A673 (cell line): ENCODE measurements at regions not wholly inside any gene's neighbourhood (a gene's known extent, or its start where the extent isn't known, plus 50 kb on each side); places are given as distances from the start of the nearest gene placed in this dataset.

Source experiments
- CTCF ChIP-seq: fragments of 300-800, 200-600 bp; sonication (generic); conservative IDR thresholded peaks from 2 replicates; pipeline ENCODE4 v1.5.1; 2017; ENCODE audit warnings: low read depth, mild to moderate bottlenecking, antibody characterized with exemption, low read length, moderate library complexity, mixed read lengths
- EZH2 ChIP-seq: fragments of 200-600 bp; sonication (generic); IDR thresholded peaks from 2 replicates; pipeline ENCODE4 v1.6.1; 2017; ENCODE audit warnings: borderline replicate concordance, low read depth, mild to moderate bottlenecking, mixed read lengths, antibody characterized with exemption, low read length; ENCODE audit not compliant: poor library complexity, severe bottlenecking

GRCh38 chr10:55464083-55464482 lies 663.1 kb upstream of the PCDH15 start:
- TF ChIP-seq CTCF (no peak), EZH2 (no peak)
